GM12878 (cell line): ENCODE measurements at regions not wholly inside any gene's neighbourhood (a gene's known extent, or its start where the extent isn't known, plus 50 kb on each side); places are given as distances from the start of the nearest gene placed in this dataset.

Source experiments
- ATAC-seq: fragments of 200-7000 bp; cut with Tn5 transposase; 3 replicates; pipeline ENCODE4 v1.9.1; 2020; ENCODE audit warnings: mild to moderate bottlenecking, moderate library complexity
- BruUV-seq: library from RNA; stranded (reverse); fragments of 400-500 nt; replicated peaks from 2 replicates; lab custom pipeline; 2021; lab: Mats Ljungman, UMichigan
- CTCF ChIA-PET: fragments of 300-600 bp; sonication (Branson Sonifier 250); formaldehyde crosslinking; extraction: SDS; loops from one replicate; lab custom pipeline; 2021; ENCODE audit warnings: inconsistent platforms; lab: Yijun Ruan, JAX
- POLR2A ChIA-PET: fragments of 350-600 bp; formaldehyde crosslinking; extraction: SDS; loops from one replicate; lab custom pipeline; 2021; ENCODE audit warnings: inconsistent platforms; lab: Charles Lee
- RAD21 ChIA-PET: fragments of 300-600 bp; sonication (Branson Sonifier 250); formaldehyde crosslinking; loops from one replicate; lab custom pipeline; 2023; ENCODE audit warnings: antibody characterized with exemption; ENCODE audit not compliant: unreplicated experiment; lab: Charles Lee
- SMC1A ChIA-PET: fragments of 300-600 bp; sonication (Branson Sonifier 250); formaldehyde crosslinking; loops from one replicate; lab custom pipeline; 2023; ENCODE audit not compliant: unreplicated experiment, uncharacterized antibody; lab: Charles Lee
- DNase-seq: peaks from one replicate; pipeline ENCODE4 v3.0.0-alpha.2; 2011; ENCODE audit warnings: low read depth, low spot score
- FAIRE-seq: peaks from 3 replicates; lab custom pipeline; 2011; peaks lifted over from hg19 to GRCh38; lab: Jason Lieb, UNC
- H2AFZ ChIP-seq: 2 replicates; pipeline ENCODE4 v1.6.0; 2011; ENCODE audit warnings: low read depth, low read length, control low read depth; ENCODE audit not compliant: control insufficient read depth
- H3K27ac ChIP-seq: 2 replicates; pipeline ENCODE4 v1.5.1; 2011; ENCODE audit warnings: control low read depth; ENCODE audit not compliant: control insufficient read depth, insufficient read depth
- H3K27me3 ChIP-seq, 2 experiments: replicated peaks in 1 of 2; 2 replicates each; pipeline versions ENCODE4 v1.6.0 to v1.6.1; 2011; ENCODE audit warnings: low read length in 1 of 2; ENCODE audit not compliant: control insufficient read depth in 2 of 2, insufficient read depth in 2 of 2
- H3K36me3 ChIP-seq, 2 experiments: 2 replicates each; pipeline ENCODE4 v1.5.1; 2011; ENCODE audit warnings: low read length in 1 of 2; ENCODE audit not compliant: control insufficient read depth in 2 of 2, insufficient read depth in 2 of 2
- H3K4me1 ChIP-seq: 2 replicates; pipeline ENCODE4 v1.6.1; 2011; ENCODE audit warnings: mild to moderate bottlenecking, low read length, moderate library complexity, mixed read lengths; ENCODE audit not compliant: control insufficient read depth, insufficient read depth
- H3K4me2 ChIP-seq: 2 replicates; pipeline ENCODE4 v1.6.0; 2011; ENCODE audit warnings: control low read depth; ENCODE audit not compliant: control insufficient read depth, insufficient read depth
- H3K4me3 ChIP-seq: fragments of 200-600 bp; sonication (generic); 2 replicates; pipeline ENCODE4 v1.5.1; 2016
- H3K79me2 ChIP-seq: 2 replicates; pipeline ENCODE4 v1.6.0; 2011; ENCODE audit warnings: low read length; ENCODE audit not compliant: control insufficient read depth, insufficient read depth
- H3K9ac ChIP-seq: 2 replicates; pipeline ENCODE4 v1.8.0; 2011; ENCODE audit warnings: low read length, control low read depth, mixed read lengths; ENCODE audit not compliant: control insufficient read depth, insufficient read depth
- H3K9me3 ChIP-seq: replicated peaks from 3 replicates; pipeline ENCODE4 v1.5.1; 2011; ENCODE audit warnings: mild to moderate bottlenecking, low read length; ENCODE audit not compliant: control insufficient read depth, insufficient read depth
- H4K20me1 ChIP-seq: 2 replicates; pipeline ENCODE4 v1.6.0; 2011; ENCODE audit not compliant: control insufficient read depth, insufficient read depth
- BACH1 ChIP-seq: fragments of 450-650 bp; IDR thresholded peaks from 2 replicates; pipeline ENCODE4 v1.6.1; 2017; ENCODE audit warnings: mild to moderate bottlenecking, borderline replicate concordance
- BCL11A ChIP-seq: IDR thresholded peaks from 2 replicates; pipeline ENCODE4 v1.6.1; 2011; ENCODE audit warnings: low read depth, low read length
- CBX3 ChIP-seq: fragments of 200-600 bp; sonication (generic); IDR thresholded peaks from 2 replicates; pipeline ENCODE4 v1.6.1; 2016; ENCODE audit warnings: low read depth, borderline replicate concordance
- CHD4 ChIP-seq: fragments of 200-600 bp; sonication (generic); IDR thresholded peaks from 2 replicates; pipeline ENCODE4 v1.6.1; 2016; ENCODE audit warnings: mild to moderate bottlenecking
- MTA3 ChIP-seq: IDR thresholded peaks from 2 replicates; pipeline ENCODE4 v1.6.1; 2012; ENCODE audit warnings: low read length, inconsistent platforms, borderline replicate concordance
- NR2C2 ChIP-seq: IDR thresholded peaks from 2 replicates; pipeline ENCODE4 v1.6.1; 2011; ENCODE audit warnings: borderline replicate concordance, low read depth; ENCODE audit not compliant: control insufficient read depth, insufficient read length
- SMC3 ChIP-seq: IDR thresholded peaks from 2 replicates; pipeline ENCODE4 v1.6.1; 2011; ENCODE audit warnings: low read length, improper control_type of control experiment, borderline replicate concordance
- SREBF2 ChIP-seq: IDR thresholded peaks from 2 replicates; pipeline ENCODE4 v1.6.1; 2012; ENCODE audit warnings: mild to moderate bottlenecking, low read length
- TCF3 ChIP-seq: IDR thresholded peaks from 2 replicates; pipeline ENCODE4 v1.6.1; 2012; ENCODE audit warnings: low read depth, mild to moderate bottlenecking, low read length, borderline replicate concordance; ENCODE audit not compliant: insufficient read depth
- WGBS: methylation state at CpG from one replicate; pipeline ENCODE4 v1.1.6; 2016; ENCODE audit warnings: low lambda C conversion rate; ENCODE audit not compliant: insufficient replicate concordance, insufficient coverage; ENCODE audit errors: missing lambda C conversion rate; 5-methylcytosine and 5-hydroxymethylcytosine counted together
- in situ Hi-C: fragments of 300-500 bp; cut with MboI; formaldehyde crosslinking; loops from 9 replicates; pipeline ENCODE4 v1.14.3; 2018; ENCODE audit warnings: mixed read lengths
- intact Hi-C: fragments of 100-400 bp; cut with micrococcal nuclease; formaldehyde crosslinking; loops from one replicate; pipeline ENCODE4 v1.14.2; 2022; ENCODE audit not compliant: unreplicated experiment
- TF ChIP-seq, protein P1 (sequence below): fragments of 450-650 bp; IDR thresholded peaks from 2 replicates; pipeline ENCODE4 v1.6.1; 2014; ENCODE audit warnings: mild to moderate bottlenecking
- TF ChIP-seq, protein P2 (sequence below): fragments of 450-650 bp; IDR thresholded peaks from 2 replicates; pipeline ENCODE4 v1.6.1; 2018; ENCODE audit warnings: borderline replicate concordance, mild to moderate bottlenecking; ENCODE audit not compliant: partially characterized antibody
- TF ChIP-seq, protein P3 (sequence below): IDR thresholded peaks from 2 replicates; pipeline ENCODE4 v1.6.1; 2012; ENCODE audit warnings: improper control_type of control experiment, low read depth, low read length; ENCODE audit not compliant: insufficient replicate concordance
- TF ChIP-seq, protein P4 (sequence below): IDR thresholded peaks from 2 replicates; pipeline ENCODE4 v1.6.1; 2012; ENCODE audit warnings: low read depth, low read length, improper control_type of control experiment

DNA sequence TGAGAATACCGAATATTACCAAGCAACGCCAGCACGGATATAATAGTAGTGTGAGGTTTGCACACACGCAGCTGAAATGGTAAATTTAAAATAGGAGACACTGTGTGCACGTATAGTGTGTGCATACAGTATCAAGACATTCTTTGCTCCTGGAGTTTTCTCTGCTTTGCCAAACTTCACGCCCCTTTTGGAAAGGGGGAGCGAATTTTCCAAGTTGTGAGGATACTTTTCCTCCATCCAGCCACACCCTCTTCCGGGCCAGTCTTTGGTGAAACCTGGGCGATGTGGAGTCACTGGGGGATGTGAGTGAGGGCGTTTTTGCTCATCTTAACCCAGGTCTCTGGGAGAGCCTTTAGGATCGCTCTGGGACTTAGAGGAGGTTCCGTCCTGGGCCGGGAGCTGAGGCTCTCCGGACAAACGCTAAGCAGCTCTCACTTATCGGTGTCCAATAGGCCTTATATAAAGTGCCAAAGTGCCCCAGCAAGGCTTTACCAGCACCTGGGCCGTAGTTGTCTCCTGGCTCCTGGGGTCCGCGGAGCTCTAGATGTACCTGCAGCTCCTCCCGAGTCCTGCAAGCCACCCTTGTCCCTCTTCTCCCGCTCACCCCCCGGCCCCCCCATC lies 160.0 kb upstream of the MKI67 start:
- ATAC-seq, result no peak
- peaks cover 0 to 4% of the 10 kb centered on the region in 2 experiments for H3K27me3 ChIP-seq
- no peaks in the 10 kb centered on the region for H3K36me3 ChIP-seq
- ChIA-PET POLR2A (no interaction called here), CTCF (no interaction called here), SMC1A (no interaction called here), RAD21 (no interaction called here)
- no peak overlapping the region for H3K4me2 ChIP-seq
- H3K9ac ChIP-seq, result no peak overlapping the region
- no peaks in the 10 kb centered on the region for H3K79me2 ChIP-seq
- no TSS peak for BruUV-seq
- H3K9me3 ChIP-seq, result no peaks in the 10 kb centered on the region
- no peaks in the 10 kb centered on the region for H3K4me1 ChIP-seq
- no peak overlapping the region for H3K4me3 ChIP-seq
- in situ Hi-C loops, result no loop called here
- DNase-seq, result no peak
- no peak overlapping the region for H3K27ac ChIP-seq
- intact Hi-C loops, result no loop called here
- no peak for FAIRE-seq
- whole genome bisulfite sequencing, result 30% methylated on average over 22 of the region's 22 CpGs
- no peaks in the 10 kb centered on the region for H4K20me1 ChIP-seq
- H2AFZ ChIP-seq, result no peak overlapping the region
- no peak for TF ChIP-seq CBX3
- no peak for TF ChIP-seq MTA3
- TF ChIP-seq BCL11A, result no peak
- TF ChIP-seq, protein P1, sequence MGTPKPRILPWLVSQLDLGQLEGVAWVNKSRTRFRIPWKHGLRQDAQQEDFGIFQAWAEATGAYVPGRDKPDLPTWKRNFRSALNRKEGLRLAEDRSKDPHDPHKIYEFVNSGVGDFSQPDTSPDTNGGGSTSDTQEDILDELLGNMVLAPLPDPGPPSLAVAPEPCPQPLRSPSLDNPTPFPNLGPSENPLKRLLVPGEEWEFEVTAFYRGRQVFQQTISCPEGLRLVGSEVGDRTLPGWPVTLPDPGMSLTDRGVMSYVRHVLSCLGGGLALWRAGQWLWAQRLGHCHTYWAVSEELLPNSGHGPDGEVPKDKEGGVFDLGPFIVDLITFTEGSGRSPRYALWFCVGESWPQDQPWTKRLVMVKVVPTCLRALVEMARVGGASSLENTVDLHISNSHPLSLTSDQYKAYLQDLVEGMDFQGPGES, result no peak
- TF ChIP-seq CHD4, result no peak
- no peak for TF ChIP-seq TCF3
- TF ChIP-seq SMC3, result no peak
- TF ChIP-seq, protein P2, sequence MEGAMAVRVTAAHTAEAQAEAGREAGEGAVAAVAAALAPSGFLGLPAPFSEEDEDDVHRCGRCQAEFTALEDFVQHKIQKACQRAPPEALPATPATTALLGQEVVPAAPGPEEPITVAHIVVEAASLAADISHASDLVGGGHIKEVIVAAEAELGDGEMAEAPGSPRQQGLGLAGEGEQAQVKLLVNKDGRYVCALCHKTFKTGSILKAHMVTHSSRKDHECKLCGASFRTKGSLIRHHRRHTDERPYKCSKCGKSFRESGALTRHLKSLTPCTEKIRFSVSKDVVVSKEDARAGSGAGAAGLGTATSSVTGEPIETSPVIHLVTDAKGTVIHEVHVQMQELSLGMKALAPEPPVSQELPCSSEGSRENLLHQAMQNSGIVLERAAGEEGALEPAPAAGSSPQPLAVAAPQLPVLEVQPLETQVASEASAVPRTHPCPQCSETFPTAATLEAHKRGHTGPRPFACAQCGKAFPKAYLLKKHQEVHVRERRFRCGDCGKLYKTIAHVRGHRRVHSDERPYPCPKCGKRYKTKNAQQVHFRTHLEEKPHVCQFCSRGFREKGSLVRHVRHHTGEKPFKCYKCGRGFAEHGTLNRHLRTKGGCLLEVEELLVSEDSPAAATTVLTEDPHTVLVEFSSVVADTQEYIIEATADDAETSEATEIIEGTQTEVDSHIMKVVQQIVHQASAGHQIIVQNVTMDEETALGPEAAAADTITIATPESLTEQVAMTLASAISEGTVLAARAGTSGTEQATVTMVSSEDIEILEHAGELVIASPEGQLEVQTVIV, result no peak
- TF ChIP-seq NR2C2, result no peak
- TF ChIP-seq, protein P3, sequence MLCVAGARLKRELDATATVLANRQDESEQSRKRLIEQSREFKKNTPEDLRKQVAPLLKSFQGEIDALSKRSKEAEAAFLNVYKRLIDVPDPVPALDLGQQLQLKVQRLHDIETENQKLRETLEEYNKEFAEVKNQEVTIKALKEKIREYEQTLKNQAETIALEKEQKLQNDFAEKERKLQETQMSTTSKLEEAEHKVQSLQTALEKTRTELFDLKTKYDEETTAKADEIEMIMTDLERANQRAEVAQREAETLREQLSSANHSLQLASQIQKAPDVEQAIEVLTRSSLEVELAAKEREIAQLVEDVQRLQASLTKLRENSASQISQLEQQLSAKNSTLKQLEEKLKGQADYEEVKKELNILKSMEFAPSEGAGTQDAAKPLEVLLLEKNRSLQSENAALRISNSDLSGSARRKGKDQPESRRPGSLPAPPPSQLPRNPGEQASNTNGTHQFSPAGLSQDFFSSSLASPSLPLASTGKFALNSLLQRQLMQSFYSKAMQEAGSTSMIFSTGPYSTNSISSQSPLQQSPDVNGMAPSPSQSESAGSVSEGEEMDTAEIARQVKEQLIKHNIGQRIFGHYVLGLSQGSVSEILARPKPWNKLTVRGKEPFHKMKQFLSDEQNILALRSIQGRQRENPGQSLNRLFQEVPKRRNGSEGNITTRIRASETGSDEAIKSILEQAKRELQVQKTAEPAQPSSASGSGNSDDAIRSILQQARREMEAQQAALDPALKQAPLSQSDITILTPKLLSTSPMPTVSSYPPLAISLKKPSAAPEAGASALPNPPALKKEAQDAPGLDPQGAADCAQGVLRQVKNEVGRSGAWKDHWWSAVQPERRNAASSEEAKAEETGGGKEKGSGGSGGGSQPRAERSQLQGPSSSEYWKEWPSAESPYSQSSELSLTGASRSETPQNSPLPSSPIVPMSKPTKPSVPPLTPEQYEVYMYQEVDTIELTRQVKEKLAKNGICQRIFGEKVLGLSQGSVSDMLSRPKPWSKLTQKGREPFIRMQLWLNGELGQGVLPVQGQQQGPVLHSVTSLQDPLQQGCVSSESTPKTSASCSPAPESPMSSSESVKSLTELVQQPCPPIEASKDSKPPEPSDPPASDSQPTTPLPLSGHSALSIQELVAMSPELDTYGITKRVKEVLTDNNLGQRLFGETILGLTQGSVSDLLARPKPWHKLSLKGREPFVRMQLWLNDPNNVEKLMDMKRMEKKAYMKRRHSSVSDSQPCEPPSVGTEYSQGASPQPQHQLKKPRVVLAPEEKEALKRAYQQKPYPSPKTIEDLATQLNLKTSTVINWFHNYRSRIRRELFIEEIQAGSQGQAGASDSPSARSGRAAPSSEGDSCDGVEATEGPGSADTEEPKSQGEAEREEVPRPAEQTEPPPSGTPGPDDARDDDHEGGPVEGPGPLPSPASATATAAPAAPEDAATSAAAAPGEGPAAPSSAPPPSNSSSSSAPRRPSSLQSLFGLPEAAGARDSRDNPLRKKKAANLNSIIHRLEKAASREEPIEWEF, result no peak
- no peak for TF ChIP-seq BACH1
- TF ChIP-seq, protein P4, sequence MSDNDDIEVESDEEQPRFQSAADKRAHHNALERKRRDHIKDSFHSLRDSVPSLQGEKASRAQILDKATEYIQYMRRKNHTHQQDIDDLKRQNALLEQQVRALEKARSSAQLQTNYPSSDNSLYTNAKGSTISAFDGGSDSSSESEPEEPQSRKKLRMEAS, result no peak
- TF ChIP-seq SREBF2, result no peak
